ENCODE measurements at regions not wholly inside any gene's neighbourhood (a gene's known extent, or its start where the extent isn't known, plus 50 kb on each side); places are given as distances from the start of the nearest gene placed in this dataset.

- TF ChIP-seq CTCF (IDR thresholded peaks at IDR 0.05; ENCODE audit: poor library complexity, severe bottlenecking) (no peak), TAF1 (IDR thresholded peaks at IDR 0.05; ENCODE audit: low read depth) (no peak), EZH2 (IDR thresholded peaks at IDR 0.05; ENCODE audit: borderline replicate concordance, insufficient read depth, low read length, poor library complexity, severe bottlenecking) (no peak)
These were observed 1078.3 kb upstream of the EDIL3 start for GRCh38 chr5:85462957-85463356.

Measured in neural cell (in vitro differentiated cells).